HG03575 (cell line): ENCODE measurements at regions not wholly inside any gene's neighbourhood (a gene's known extent, or its start where the extent isn't known, plus 50 kb on each side); places are given as distances from the start of the nearest gene placed in this dataset.
"Not testable (repeated sequence)": the region's sequence is repeated elsewhere in the genome, so short reads cannot be mapped to it uniquely, and the experiment has no call there.

ENCODE experiments used
- ATAC-seq: cut with Tn5 transposase; IDR thresholded peaks from one replicate; pipeline ENCODE4 v1.9.1; 2021; ENCODE audit not compliant: unreplicated experiment, insufficient number of reproducible peaks, low FRiP score; ENCODE audit errors: extremely low read depth

DNA sequence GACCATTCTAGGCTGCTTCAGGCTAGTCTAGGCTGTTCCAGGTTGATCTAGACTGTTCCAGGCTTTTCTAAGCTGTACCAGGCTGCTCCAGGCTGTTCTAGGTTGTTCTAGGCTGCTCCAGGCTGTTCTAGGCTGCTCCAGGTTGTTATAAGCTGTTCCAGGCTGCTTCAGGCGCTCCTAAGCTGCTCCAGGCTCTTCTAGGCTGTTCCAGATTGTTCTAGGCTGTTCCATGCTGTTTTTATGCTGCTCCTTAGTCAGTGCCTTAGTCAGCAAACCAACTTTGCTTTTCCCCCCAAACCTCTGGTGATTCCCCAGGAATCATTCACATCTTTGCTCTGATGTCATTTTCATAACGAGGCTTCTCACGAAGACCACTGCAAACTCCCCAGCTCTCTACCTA lies 171.4 kb upstream of the GALNT2 start:
- no peak for ATAC-seq

DNA sequence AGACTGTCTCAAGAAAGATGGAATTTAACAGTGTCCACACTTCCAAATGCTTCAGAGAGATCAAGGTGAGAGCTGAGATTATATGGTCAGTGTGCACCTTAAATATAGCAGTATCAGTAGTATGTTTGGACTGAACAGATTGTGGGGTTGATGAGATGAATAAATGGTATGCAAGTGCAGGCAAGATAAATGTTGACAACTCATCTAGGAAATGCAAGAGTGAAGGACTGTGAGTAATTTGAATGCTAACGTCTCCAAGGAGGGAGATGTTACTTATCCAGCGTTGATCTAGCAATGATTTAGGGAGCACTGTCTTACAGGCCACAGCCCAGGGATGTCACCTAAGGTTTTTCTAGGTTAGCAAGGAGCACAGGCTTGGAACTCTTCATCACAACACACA lies 170.7 kb upstream of the GALNT2 start:
- no peak for ATAC-seq

GRCh38 chr1:229896861-229897260 lies 170.2 kb upstream of the GALNT2 start:
- no peak for ATAC-seq

DNA sequence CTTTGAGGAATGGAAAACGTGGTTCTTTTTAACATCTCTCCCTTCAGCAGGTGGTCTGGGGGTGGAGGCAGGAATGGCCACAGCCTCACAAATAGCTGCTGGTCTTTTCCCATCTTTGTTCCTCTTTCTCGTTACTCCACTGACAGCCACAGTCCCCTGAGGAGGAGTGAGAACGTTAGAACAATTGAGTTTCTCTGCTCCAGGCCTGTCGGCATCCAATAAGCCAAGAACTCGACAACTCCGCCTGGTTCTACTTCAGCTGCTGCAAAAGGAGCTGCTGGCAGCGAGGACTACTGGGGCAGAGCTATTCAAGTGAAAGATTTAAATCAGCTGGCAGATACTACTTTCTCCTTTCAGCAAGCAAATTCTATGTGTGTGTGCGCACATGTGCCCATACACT lies 169.5 kb upstream of the GALNT2 start:
- no peak for ATAC-seq

- ATAC-seq = no peak
Measured at GRCh38 chr1:229900220-229900619, 166.8 kb upstream of the GALNT2 start.

DNA sequence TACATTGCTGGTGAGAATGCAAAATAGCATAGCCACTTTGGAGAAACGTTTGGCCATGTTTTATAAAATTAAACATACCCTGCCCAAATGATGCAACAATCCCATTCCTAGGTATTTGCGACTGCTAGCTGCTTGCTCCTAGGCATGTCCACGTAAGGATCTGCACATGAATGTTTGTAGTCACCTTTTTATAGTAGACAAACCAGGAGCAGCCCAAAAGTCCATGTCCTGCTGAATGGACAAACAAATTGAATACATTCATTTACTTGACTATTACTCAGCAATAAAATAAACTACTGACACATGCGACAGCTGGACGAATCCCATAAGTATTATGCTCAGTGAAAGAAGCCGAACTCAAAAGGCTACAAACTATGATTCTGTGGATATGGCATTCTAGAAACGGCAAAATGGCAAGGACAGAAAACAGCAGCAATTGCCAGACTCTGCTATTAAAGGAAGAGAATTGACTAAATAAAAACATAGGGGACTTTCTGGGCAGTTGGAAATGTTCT lies 161.9 kb upstream of the GALNT2 start:
- ATAC-seq = no peak

DNA sequence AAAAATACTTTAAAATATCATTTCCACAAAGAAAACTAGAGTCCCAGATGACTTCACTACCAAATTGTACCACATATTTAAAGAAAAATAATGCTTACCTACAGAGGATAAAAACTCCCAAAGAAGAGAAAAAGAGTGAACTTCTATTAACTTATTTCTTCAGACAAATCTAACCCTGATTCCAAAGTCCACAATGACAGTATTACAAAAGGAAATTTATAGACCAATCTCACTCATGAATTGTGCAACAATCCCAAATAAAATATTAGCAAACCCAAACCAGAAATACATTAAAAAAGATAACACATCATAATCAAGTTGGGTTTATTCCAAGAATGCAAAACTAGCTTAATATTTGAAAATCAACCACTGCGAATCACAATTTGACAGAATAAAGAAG lies 161.4 kb upstream of the GALNT2 start:
- no peak for ATAC-seq

GRCh38 chr1:229907884-229908638 lies 159.0 kb upstream of the GALNT2 start:
- ATAC-seq = no peak

GRCh38 chr1:229908689-229909088 lies 158.3 kb upstream of the GALNT2 start:
- ATAC-seq = no peak

DNA sequence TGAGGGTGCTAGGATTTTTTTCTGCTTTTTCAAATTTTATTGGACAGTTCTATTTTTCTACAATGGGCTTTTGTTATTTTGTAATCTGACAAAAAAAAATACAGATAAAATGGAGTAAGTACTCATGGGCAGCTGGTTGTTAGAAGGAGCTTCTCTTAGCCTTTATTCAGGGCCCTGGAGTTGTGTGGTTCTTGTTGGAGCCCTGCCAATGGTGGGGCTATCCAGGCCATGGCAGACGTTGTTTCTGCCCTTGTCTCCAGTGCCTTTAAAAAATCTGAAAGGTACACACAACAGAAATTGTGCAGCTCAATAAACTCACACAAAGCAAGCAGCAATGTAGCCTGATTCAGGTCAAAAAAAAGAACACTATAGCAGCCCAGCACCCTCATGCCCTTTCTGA lies 153.5 kb upstream of the GALNT2 start:
- ATAC-seq = no peak

GRCh38 chr1:229919488-229919887 lies 147.6 kb upstream of the GALNT2 start:
- ATAC-seq = not testable (repeated sequence)

GRCh38 chr1:229920683-229921082 lies 146.4 kb upstream of the GALNT2 start:
- ATAC-seq = no peak

DNA sequence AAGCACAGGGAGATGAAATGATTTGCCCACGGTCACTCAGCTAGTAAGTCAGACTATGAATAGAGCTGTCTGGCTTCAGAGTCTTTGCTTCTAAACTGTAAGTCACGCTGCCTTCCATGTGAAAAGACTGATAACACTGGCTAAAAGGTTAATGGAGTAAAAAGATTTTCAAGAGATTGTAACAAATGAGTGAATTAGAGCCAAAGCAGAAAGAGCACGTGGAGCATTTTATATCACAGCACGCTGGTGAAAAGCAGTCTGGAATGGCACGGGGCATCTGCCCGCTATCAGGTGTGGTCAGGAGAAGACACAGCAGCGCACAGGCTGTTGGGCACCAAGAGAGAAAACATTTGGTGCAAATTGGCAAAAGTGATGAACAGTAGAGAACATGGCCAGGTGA lies 144.8 kb upstream of the GALNT2 start:
- ATAC-seq = no peak

DNA sequence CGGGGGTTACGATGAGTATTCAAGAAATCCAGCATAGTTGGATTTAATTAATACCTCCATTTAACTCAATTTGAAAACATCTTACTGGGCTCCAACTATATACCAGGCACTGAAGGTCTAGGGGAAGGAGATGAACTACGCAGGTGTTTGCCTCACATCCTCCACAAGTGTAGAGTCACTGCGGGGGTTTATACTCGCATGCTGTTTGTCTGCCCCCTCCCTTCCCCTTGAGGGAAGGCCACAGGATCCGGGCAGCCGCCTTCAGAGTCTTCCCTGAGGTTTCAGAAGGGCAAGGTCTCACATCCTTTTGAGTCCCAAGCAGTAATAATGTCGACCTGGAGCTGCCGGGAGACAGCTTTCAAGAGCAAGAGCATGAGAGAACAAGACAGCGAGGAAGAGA lies 142.4 kb upstream of the GALNT2 start:
- no peak for ATAC-seq

GRCh38 chr1:229928767-229929166 lies 138.3 kb upstream of the GALNT2 start:
- no peak for ATAC-seq

DNA sequence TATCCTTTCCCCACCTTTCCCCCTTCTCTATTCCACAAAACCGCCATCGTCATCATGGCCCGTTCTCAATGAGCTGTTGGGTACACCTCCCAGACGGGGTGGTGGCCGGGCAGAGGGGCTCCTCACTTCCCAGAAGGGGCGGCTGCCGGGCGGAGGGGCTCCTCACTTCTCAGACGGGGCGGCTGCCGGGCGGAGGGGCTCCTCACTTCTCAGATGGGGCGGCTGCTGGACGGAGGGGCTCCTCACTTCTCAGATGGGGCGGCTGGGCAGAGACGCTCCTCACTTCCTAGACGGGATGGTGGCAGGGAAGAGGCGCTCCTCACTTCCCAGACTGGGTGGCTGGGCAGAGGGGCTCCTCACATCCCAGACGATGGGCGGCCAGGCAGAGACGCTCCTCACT lies 135.3 kb upstream of the GALNT2 start:
- not testable (repeated sequence) for ATAC-seq

GRCh38 chr1:229935157-229935556 lies 131.9 kb upstream of the GALNT2 start:
- ATAC-seq = not testable (repeated sequence)

DNA sequence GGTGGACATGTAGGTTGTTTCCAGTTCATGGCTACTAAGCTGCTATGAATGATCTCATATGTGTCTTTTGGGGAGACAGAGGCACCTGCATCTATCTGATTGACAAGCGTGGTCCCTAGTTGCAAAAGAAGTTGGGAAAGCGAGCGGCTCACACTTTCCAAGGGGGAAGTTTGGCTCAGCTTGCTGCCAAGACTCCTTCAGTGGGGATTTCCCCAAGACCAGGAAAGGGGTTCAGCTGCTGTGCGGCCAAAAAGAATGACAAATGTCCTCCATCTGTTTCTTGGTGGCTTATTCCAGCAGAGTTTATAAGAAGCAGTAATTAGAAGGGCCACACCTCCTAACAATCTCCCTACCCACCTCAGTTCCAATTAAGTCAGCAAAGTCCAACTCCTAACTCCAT lies 128.5 kb upstream of the GALNT2 start:
- no peak for ATAC-seq

GRCh38 chr1:229940684-229941083 lies 126.4 kb upstream of the GALNT2 start:
- ATAC-seq = no peak

GRCh38 chr1:229941160-229941559 lies 125.9 kb upstream of the GALNT2 start:
- ATAC-seq = no peak

DNA sequence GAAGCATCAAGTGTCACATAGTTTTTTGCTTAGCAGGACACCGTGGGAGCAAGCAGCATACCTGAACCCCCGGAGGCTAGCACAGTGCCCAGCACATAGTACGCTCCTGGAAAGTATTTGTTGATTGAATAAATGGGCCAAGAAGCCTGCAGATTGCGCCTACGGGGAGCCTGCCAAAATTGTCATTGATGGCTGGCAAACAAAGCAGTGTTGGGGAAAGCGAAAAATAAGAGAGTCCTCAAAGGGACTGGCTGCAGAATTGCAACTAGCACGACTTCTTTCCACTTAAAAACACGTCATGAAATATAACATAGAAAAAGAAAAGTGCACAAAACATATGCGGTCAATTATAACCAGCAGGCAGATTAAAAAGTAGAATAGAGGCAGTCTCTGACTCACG lies 125.2 kb upstream of the GALNT2 start:
- ATAC-seq = no peak
